T47D (cell line): ENCODE measurements at regions not wholly inside any gene's neighbourhood (a gene's known extent, or its start where the extent isn't known, plus 50 kb on each side); places are given as distances from the start of the nearest gene placed in this dataset.
"Not testable (repeated sequence)": the region's sequence is repeated elsewhere in the genome, so short reads cannot be mapped to it uniquely, and the experiment has no call there.

Experiments
- DNase-seq, 2 experiments: peaks; one replicate each; pipeline versions ENCODE4 v3.0.0 to v3.0.0-alpha.2; 2011 to 2012; ENCODE audit warnings: low read depth in 1 of 2, low spot score in 1 of 2
- JUND ChIP-seq: IDR thresholded peaks from 2 replicates; pipeline ENCODE4 v1.6.1; 2012; ENCODE audit warnings: low read depth
- in situ Hi-C: cut with HindIII; loops from 2 replicates; pipeline ENCODE4 v1.10.0; 2016; ENCODE audit warnings: low sequenced_read_pairs, low pct_unique_long_range_greater_than_20kb

DNA sequence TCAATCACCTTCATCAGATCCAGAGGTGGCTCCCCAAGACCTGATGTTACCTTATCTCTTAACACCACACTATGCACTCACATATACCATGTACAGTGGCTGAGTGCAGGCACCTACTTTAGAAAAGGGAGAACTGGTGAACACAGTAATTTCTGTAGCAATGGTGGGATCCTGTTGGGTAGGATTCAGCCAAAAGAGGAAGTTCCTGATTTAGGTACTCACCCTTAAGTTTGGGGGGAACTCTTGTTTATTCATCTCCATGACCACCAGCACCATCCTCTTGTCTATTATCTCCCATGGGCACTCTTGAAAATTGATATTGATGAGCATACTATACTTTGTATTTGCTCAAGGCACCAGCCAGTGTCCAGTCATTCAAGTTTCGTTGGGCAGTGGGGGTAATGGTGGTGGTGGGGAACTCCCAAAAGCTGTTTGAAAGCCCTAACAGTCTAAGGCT lies 324.4 kb downstream of the LMO7 start:
- no peak for DNase-seq
- TF ChIP-seq JUND = no peak
- in situ Hi-C loops = no loop called here

DNA sequence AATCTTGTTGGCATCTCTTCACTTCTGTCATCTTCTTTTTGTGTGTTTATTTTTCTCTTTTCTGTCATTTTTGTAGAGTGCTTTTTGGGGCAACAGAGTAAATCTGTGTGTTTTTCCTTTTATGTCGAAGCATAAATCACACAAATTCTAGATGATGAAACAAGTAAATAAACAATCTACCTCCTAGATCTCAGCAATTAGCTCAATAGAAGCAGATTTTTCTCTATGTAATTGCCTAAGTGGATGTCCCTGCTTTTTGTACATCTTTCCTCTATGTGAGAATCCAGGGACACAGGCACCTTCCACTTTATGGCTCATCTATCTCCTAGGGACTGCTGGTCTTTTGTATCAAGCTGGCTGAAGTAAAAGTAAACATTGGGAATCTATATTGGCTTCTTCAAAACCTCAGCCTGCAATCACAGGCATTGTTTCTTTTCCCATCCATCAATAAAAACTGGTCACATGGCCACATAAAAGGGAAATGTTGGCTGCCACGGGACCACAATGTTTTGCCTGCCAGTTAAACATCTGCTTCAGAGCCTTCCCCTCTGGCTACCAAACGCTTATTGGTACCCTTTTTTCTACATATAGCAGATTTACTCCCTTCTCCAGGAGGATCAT lies 323.8 kb downstream of the LMO7 start:
- DNase-seq = no peak
- no peak for TF ChIP-seq JUND
- in situ Hi-C loops = no loop called here

DNA sequence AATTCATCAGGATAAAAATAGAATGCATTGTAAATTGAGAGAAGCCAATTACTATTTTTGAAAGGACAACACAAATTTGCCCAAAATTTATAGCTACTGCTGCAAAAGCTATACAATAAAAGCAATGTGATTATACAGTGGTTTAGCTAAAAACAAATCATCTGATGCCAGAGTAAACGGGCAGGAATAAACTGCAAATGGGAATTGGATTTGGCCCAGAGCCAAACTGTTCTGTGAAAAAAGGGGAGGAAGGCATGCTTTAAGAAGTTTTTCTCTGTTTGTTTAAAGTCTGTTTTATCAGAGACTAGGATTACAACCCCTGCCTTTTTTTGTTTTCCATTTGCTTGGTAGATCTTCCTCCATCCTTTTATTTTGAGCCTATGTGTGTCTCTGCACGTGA lies 317.5 kb downstream of the LMO7 start:
- in situ Hi-C loops, DNase-seq: not testable (repeated sequence)

DNA sequence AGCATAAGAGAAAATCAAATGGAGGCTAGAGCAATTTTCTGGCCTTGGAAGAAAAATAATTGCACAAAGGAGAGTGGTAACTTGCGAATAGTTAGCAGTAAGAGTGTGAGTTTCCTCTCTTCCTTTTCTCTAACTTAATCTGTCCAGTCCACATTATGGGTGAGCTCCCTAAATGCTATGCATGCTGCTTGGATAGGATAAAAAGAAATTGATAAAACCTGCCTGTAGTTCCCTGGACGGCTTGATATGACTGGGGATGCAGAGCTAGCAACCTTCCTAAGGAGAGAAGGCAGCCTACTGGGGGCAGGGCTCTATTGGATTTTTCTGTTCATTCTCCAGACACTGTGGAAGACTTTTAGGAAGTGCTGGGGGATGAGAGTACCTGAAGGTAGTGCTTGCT lies 311.3 kb downstream of the LMO7 start:
- no peak for DNase-seq
- in situ Hi-C loops = no loop called here
- no peak for TF ChIP-seq JUND

DNA sequence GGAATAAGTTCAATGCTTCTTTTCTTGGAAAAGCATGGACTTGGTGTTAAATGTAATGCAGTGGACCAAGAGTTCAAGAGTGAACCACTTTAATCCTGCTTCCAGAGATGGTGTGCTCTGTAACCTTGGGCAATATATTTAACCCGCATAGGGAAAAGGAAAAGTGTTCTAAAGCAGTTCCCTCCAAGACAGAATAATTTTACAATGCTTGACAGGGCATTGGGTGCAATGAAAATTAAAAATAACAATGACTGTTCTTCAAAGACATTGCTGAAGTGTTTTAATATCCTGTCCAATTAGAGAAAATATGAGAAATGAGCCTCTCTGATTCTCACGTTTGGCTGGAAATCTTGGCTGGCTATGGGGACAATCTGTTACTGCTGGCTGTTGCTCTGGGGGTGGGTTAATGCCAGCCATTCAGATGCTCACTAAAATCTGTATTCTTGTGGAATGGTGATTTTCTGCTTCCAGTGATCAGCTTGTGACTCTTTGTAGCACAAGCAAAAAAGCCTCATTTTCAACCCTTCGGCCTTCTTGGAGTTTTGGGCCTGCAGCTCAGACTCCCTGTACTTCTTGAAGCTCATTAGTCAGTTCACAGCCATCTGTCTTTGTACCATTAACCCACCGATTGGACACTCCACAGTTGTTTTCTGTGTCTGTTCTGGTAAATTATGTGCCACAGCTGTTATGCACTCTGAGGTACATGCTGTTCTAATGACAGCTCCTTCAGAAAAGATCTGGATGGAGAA lies 310.6 kb downstream of the LMO7 start:
- DNase-seq = no peak
- no peak for TF ChIP-seq JUND
- in situ Hi-C loops = no loop called here

DNA sequence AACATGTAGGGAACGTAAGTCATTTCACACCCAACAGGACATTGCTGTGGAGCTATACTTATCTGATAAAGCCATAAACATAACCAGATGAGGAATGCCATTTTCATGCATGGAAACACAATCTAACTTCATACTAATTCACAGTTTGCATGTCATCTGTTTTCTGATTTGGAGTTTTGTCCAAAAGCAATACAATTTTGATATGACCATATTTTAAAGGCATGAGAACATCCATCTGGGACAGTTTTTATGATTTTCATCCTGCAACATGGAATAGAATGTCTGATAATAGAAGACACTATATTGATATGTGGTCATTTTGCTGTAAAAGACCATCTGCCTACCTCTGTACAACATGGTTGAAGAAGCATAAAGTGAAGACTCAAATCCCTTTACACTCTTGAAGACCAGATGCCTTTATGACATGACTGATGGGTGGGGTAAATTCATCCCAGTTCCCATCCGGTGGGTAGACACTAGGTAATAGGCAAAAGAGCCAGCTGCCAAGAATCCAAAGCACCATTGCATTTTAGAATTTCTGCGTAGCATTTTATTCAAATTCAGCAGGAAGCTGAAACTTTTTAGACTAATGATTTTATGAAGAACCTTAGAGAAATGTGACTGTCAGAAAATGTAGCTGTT lies 309.8 kb downstream of the LMO7 start:
- in situ Hi-C loops = no loop called here
- no peak for DNase-seq
- no peak for TF ChIP-seq JUND

DNA sequence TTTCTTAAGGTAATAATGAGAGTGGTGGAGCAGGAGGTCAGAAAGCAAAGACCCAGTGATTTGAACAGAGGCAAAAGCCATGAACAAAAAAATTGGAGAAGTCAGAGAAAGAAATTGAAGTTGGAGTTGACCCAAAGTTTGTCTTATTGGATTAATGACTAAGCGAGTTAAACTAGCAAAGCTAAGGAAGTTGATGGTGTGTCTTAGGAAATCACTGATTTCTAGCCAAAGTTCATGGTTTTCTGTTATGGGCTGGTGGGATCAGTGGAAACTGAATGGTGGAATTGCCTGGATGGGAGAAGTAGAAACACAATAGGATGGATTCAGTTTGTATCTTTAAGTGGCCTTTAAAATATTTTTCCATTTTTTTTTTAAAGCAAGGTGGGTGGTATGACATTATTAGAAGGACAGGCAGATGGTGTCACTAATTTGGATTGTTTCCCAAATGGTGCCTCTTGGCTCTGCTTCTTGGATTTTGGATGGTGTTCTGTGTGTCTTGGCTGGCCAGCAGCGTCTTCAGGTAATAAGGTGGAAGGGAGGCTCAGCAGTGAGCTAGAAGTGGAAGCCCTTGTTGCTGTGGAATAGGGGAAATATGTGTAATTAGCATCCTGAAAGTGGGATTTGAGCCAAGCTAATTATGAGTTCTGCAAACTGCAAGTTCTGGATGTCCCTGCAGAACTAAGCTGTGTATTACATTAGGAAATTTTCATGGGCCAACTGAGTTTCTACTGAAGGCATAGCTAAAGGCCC lies 302.9 kb downstream of the LMO7 start:
- in situ Hi-C loops = no loop called here
- DNase-seq = no peak
- TF ChIP-seq JUND = no peak

DNA sequence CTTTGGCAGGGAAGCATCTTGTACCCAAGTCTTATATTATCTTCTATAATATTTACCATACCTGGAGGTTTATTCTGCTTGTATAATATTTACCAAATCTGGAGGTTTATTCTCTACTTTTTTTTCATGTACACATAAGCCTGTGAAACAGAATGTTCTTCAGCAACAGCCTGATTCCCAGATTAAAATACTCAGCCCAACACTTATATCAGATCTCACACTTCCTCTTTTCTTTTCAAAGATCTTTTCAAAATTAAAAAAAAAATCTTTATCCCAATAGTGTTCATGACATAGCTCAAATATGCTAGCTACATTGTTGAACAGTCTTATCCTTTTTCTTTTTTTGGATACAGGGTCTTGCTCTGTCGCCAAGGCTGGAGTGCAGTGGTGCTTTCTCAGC lies 300.7 kb downstream of the LMO7 start:
- TF ChIP-seq JUND = no peak
- no peak for DNase-seq
- in situ Hi-C loops = no loop called here

DNA sequence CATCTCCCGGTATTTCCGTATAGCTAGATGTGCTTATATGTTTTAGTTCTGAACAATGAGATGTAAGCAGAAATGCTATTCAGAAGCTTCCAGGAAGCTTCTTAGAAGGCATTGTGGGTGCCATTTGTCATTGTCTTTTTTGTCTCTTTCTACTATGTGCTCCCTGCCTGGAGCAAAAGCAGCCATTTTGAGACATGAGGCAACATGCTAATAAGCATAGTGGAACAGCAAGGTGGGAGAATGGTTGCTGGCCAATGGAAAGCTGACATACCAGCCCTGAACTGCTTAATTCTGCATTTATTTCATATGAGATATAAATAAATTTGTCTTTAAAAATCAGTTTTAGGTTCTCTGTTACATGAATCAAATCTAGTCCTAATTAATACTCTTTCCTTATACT lies 299.7 kb downstream of the LMO7 start:
- TF ChIP-seq JUND = no peak
- in situ Hi-C loops = no loop called here
- no peak for DNase-seq

DNA sequence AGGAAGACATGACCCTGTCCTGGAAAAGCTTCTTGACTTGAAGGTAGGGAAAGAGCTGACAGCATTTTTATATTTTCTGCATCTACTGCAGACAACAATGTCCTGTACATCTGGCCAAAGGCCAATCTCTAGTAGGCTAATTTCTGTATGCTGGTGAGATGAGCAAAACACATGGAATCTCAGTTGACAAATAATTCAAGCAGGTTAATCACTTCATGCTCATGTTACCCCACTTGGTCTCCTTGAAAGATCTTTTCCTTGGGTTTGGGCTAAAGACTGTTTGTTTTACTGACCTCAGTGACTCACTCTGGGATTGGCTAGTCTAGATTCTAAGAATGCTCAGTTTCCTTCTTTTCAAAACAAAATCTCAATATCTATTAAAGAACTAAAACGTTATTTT lies 298.8 kb downstream of the LMO7 start:
- in situ Hi-C loops = no loop called here
- TF ChIP-seq JUND = no peak
- no peak for DNase-seq

DNA sequence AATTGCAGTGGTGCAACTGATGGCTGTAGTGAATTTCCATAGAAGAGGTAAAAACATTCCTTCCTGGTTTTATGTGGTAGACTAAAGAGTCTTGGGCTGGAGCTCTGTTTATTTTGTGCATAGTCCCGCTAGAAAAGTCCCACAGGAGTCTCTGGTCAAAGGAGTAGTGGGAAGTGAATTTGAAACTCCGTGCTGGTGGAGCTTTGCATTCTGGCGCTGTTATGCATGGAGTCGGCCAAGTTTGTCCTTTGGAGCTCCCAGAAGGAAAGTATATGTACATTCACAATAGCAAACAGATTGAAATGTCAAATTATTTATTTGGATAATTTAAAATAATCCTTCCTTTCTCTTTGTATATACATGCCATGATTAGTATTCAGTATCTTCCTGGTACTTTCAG lies 296.5 kb downstream of the LMO7 start:
- DNase-seq = no peak
- no peak for TF ChIP-seq JUND
- in situ Hi-C loops = no loop called here

DNA sequence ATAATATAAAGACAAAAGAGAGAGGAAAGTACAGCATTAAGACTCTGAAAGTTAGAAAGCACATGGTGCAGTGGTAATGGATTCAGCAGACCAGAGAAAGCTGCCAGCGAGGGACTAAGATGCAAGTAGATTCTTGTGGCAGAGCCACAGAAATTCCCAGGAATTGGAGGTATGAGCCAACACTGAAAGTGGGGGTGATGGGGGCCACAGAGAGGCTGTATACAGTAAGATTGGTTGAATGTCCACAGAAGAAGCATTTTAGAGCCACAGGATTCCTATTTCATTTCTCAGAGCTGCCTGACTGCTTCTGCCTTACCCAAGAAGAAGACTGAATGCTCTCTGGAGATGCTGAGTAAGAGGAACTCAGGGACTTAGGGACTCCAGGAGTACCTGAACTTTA lies 295.0 kb downstream of the LMO7 start:
- TF ChIP-seq JUND = no peak
- in situ Hi-C loops = no loop called here
- DNase-seq = no peak

DNA sequence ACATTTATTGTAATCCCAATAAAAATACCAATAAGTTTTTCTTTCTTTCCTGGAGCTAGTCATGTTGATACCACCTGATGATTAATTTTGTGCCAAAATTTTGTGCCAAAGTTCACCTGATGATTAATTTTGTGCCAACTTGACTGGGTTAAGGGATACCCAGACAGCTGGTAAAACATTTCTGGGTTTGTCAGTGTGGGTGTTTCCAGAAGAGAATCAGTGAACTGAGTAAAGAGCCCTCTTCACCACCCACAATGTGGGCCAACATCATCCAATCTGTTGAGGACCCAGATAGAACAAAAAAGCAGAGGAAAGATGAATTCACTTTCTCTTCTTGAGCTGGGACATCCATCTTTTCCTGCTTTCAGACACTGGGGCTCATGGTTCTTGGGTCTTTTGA lies 292.9 kb downstream of the LMO7 start:
- no peak for DNase-seq
- TF ChIP-seq JUND = no peak
- in situ Hi-C loops = no loop called here
